ENCODE measurements at regions not wholly inside any gene's neighbourhood (a gene's known extent, or its start where the extent isn't known, plus 50 kb on each side); places are given as distances from the start of the nearest gene placed in this dataset.
"Not testable (repeated sequence)": the region's sequence is repeated elsewhere in the genome, so short reads cannot be mapped to it uniquely, and the experiment has no call there.

GRCh38 chr2:87199228-87199627 lies 177.6 kb upstream of the PLGLB1 start:
- not testable (repeated sequence) for DNase-seq

GRCh38 chr2:87204569-87205147 lies 183.0 kb upstream of the PLGLB1 start:
- not testable (repeated sequence) for DNase-seq

GRCh38 chr2:87212938-87213337 lies 191.3 kb upstream of the PLGLB1 start:
- DNase-seq = not testable (repeated sequence)

- DNase-seq = not testable (repeated sequence)
Observed at GRCh38 chr2:87217005-87217404, 195.4 kb upstream of the PLGLB1 start.

- DNase-seq = peak; percentile 86
Observed at GRCh38 chr2:87217741-87218410, 196.2 kb upstream of the PLGLB1 start.

- DNase-seq = not testable (repeated sequence)
Observed at GRCh38 chr2:87220651-87221050, 199.0 kb upstream of the PLGLB1 start.

- not testable (repeated sequence) for DNase-seq
Observed at GRCh38 chr2:87222131-87222530, 200.5 kb upstream of the PLGLB1 start.

GRCh38 chr2:87223873-87224272 lies 202.2 kb upstream of the PLGLB1 start:
- not testable (repeated sequence) for DNase-seq

GRCh38 chr2:87229091-87229689 lies 207.5 kb upstream of the PLGLB1 start:
- DNase-seq = not testable (repeated sequence)

GRCh38 chr2:87229964-87230363 lies 208.3 kb upstream of the PLGLB1 start:
- not testable (repeated sequence) for DNase-seq

- DNase-seq = not testable (repeated sequence)
Observed at GRCh38 chr2:87235333-87235981, 213.8 kb upstream of the PLGLB1 start.

GRCh38 chr2:87237570-87238336 lies 216.1 kb upstream of the PLGLB1 start:
- DNase-seq = not testable (repeated sequence)

- DNase-seq = not testable (repeated sequence)
Observed at GRCh38 chr2:87239558-87240215, 218.0 kb upstream of the PLGLB1 start.

- not testable (repeated sequence) for DNase-seq
Observed at GRCh38 chr2:87246066-87246717, 224.5 kb upstream of the PLGLB1 start.

GRCh38 chr2:87252046-87252445 lies 230.4 kb upstream of the PLGLB1 start:
- not testable (repeated sequence) for DNase-seq

- not testable (repeated sequence) for DNase-seq
Observed at GRCh38 chr2:87254562-87254961, 232.9 kb upstream of the PLGLB1 start.

- not testable (repeated sequence) for DNase-seq
Observed at GRCh38 chr2:87255410-87255809, 233.8 kb upstream of the PLGLB1 start.

- DNase-seq = not testable (repeated sequence)
Observed at GRCh38 chr2:87258887-87259286, 237.2 kb upstream of the PLGLB1 start.

- not testable (repeated sequence) for DNase-seq
Observed at GRCh38 chr2:87262184-87262702, 240.6 kb upstream of the PLGLB1 start.

GRCh38 chr2:87263868-87264518 lies 242.3 kb upstream of the PLGLB1 start:
- not testable (repeated sequence) for DNase-seq

GRCh38 chr2:87275192-87275591 lies 253.5 kb upstream of the PLGLB1 start:
- not testable (repeated sequence) for DNase-seq

Data from activated CD4-positive, alpha-beta T cell treated with anti-CD3 and anti-CD28 coated beads, Interleukin-2, amount 50 U/mL, for 1 hour (primary cell).